Epithelial cell of esophagus (primary cell): ENCODE measurements at regions not wholly inside any gene's neighbourhood (a gene's known extent, or its start where the extent isn't known, plus 50 kb on each side); places are given as distances from the start of the nearest gene placed in this dataset.

Experiments
- DNase-seq: peaks from one replicate; pipeline ENCODE4 v3.0.0; 2010; ENCODE audit warnings: low read depth
- H3K4me3 ChIP-seq: 2 replicates; pipeline ENCODE4 v1.5.1; 2011; ENCODE audit warnings: mild to moderate bottlenecking, low read length, control low read depth
- TF ChIP-seq, protein P1 (sequence below): IDR thresholded peaks from 2 replicates; pipeline ENCODE4 v1.5.1; 2011; ENCODE audit warnings: low read depth, mild to moderate bottlenecking, low read length, control low read depth, inconsistent platforms; ENCODE audit not compliant: insufficient read depth; ENCODE audit errors: missing control alignments

- no peak overlapping the region for H3K4me3 ChIP-seq
- no peak for DNase-seq
- TF ChIP-seq, protein P1, sequence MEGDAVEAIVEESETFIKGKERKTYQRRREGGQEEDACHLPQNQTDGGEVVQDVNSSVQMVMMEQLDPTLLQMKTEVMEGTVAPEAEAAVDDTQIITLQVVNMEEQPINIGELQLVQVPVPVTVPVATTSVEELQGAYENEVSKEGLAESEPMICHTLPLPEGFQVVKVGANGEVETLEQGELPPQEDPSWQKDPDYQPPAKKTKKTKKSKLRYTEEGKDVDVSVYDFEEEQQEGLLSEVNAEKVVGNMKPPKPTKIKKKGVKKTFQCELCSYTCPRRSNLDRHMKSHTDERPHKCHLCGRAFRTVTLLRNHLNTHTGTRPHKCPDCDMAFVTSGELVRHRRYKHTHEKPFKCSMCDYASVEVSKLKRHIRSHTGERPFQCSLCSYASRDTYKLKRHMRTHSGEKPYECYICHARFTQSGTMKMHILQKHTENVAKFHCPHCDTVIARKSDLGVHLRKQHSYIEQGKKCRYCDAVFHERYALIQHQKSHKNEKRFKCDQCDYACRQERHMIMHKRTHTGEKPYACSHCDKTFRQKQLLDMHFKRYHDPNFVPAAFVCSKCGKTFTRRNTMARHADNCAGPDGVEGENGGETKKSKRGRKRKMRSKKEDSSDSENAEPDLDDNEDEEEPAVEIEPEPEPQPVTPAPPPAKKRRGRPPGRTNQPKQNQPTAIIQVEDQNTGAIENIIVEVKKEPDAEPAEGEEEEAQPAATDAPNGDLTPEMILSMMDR = no peak
Measured at GRCh38 chr7:79730971-79731370, 277.5 kb upstream of the MAGI2 start.

DNA sequence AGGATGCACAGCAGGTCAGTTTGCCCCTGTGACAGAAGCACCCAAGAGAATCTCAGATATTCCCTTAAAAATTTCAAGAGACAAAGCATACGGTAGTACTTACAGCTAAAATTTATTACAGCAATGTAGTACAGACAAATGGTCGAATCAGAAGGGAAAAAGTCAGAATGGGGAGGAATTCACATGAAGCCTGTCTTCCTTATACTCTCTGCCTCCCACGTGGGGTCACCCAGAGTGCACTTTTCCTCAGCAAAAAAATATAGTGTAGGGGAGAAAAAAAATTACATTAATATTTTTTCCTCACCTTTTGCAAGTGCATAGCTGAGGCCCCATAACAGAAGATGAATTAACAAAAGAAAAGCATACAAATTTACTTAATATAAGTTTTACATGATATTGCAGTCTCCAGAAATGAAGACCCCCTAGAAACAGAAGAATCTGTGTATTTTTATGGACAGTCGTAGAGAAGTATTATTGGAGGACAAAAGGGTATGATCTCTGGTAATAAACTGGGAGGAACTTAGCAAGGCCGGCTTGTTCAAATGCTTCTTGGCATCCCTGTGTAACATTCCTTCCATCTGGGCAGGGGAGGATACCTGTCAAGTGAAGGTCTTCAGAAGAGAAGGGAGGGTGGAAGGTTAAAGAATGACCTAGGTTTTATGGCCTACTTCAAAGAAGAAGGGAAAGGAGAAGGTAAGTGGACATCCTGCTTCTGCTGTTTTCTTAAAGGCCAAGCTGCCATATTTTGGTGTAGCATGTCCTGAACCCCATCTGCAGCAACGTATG is 270.6 kb upstream of the MAGI2 start:
- no peak for DNase-seq
- H3K4me3 ChIP-seq = no peak overlapping the region

GRCh38 chr7:79722217-79722616 is 268.8 kb upstream of the MAGI2 start:
- H3K4me3 ChIP-seq = no peak overlapping the region
- no peak for DNase-seq
- TF ChIP-seq, protein P1 = no peak

More for the DNA sequence above, 270.6 kb upstream of the MAGI2 start:
- TF ChIP-seq, protein P1 = no peak

DNA sequence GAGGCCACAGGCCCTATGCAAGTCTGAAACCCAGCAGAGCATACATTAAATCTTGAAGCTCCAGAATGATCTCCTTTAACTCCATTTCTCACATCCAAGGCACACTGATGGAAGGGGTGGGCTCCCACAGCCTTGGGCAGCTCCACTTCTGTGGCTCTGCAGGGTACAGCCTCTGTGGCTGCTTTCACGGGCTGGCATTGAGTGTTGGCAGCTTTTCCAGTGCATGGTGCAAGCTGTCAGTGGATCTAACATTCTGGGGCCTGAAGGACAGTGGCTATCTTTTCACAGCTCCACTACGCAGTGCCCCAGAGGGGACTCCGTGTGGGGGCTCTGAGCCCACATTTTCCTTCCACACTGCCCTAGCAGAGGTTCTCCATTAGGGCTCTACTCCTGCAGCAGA is 265.7 kb upstream of the MAGI2 start:
- TF ChIP-seq, protein P1 = no peak
- no peak for DNase-seq
- no peak overlapping the region for H3K4me3 ChIP-seq

GRCh38 chr7:79716329-79716728 is 262.9 kb upstream of the MAGI2 start:
- no peak overlapping the region for H3K4me3 ChIP-seq
- no peak for DNase-seq
- TF ChIP-seq, protein P1 = no peak

DNA sequence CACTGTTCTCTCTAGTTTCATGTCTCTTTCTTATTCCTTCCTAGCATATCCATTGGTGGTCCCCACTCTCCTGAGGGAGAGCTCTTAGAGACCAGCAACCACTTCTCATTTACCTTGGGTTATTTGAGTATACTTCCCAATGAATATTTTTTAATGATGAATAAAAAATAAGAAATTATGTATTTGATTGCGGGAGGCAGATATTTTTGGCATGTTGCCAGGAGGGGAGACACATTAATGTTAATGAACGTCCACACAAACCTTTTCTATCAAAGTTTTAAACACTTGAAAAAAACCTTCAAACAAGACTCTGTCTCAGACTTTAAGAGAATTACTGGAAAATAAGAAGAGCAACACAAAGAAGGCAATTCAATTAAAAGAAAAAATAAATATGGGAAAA is 260.6 kb upstream of the MAGI2 start:
- TF ChIP-seq, protein P1 = no peak
- H3K4me3 ChIP-seq = no peak overlapping the region
- no peak for DNase-seq

- no peak for DNase-seq
- TF ChIP-seq, protein P1 = no peak
- H3K4me3 ChIP-seq = no peak overlapping the region
Measured at GRCh38 chr7:79713276-79713675, 259.8 kb upstream of the MAGI2 start.
